ENCODE measurements at regions not wholly inside any gene's neighbourhood (a gene's known extent, or its start where the extent isn't known, plus 50 kb on each side); places are given as distances from the start of the nearest gene placed in this dataset.

DNA sequence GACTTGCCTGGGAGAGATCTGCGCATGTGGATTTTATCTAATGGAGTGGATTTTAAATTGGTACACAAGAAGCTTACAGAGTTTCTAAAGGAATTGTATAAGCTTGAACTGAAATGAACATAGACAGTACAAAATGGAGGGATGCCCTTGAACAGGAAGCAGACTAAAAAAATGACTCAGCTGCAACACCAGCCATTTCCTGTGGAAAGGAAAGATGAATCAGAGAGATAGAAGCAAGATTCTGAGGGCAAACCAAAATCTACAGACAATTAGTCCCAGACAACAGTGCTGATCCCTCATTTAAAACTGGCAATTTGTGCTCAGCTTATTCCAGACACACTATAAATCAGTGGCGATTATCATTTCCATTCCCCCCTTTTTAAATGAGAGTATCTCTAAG lies 114.6 kb upstream of the TCF21 start:
- Histone ChIP-seq H3K79me2 (ENCODE audit: control insufficient read depth, insufficient read depth, low read length) (no peaks in the 10 kb centered on the region), H3K4me2 (ENCODE audit: extremely low read depth, insufficient read depth, low read length) (no peak overlapping the region), H3K9ac (ENCODE audit: insufficient read depth, low read length) (no peak overlapping the region), H3K36me3 (ENCODE audit: control insufficient read depth, insufficient read depth, low read length) (no peaks in the 10 kb centered on the region), H3K9me3 (ENCODE audit: control insufficient read depth, insufficient read depth, low read depth, low read length) (no peaks in the 10 kb centered on the region), H2AFZ (ENCODE audit: low read length) (peak overlapping the region; percentile 73), H3K4me1 (ENCODE audit: control insufficient read depth, extremely low read depth, insufficient read depth, low read length) (no peaks in the 10 kb centered on the region), H4K20me1 (ENCODE audit: control insufficient read depth, extremely low read depth, insufficient read depth, low read length) (no peaks in the 10 kb centered on the region), H3K4me3 (replicated peaks in 1 of 4; ENCODE audit: control extremely low read depth in 1 of 4, insufficient read depth in 1 of 4, low read depth in 3 of 4, low read length in 4 of 4) (no peak overlapping the region), H3K27ac (ENCODE audit: insufficient read depth, low read length) (no peak overlapping the region), H3K27me3 (ENCODE audit: control insufficient read depth, insufficient read depth, low read length) (no peaks in the 10 kb centered on the region)
- TF ChIP-seq, protein P1, sequence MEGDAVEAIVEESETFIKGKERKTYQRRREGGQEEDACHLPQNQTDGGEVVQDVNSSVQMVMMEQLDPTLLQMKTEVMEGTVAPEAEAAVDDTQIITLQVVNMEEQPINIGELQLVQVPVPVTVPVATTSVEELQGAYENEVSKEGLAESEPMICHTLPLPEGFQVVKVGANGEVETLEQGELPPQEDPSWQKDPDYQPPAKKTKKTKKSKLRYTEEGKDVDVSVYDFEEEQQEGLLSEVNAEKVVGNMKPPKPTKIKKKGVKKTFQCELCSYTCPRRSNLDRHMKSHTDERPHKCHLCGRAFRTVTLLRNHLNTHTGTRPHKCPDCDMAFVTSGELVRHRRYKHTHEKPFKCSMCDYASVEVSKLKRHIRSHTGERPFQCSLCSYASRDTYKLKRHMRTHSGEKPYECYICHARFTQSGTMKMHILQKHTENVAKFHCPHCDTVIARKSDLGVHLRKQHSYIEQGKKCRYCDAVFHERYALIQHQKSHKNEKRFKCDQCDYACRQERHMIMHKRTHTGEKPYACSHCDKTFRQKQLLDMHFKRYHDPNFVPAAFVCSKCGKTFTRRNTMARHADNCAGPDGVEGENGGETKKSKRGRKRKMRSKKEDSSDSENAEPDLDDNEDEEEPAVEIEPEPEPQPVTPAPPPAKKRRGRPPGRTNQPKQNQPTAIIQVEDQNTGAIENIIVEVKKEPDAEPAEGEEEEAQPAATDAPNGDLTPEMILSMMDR (conservative IDR thresholded peaks at IDR 0.05 in 1 of 2, IDR thresholded peaks at IDR 0.05 in 1 of 2; ENCODE audit: low read depth in 1 of 2, low read length in 2 of 2), result no peak
- no peak for TF ChIP-seq EZH2 (IDR thresholded peaks at IDR 0.05; ENCODE audit: low read length, missing control alignments)
- peak; percentile 37 to 68 for DNase-seq (ENCODE audit: low read depth in 2 of 2)

DNA sequence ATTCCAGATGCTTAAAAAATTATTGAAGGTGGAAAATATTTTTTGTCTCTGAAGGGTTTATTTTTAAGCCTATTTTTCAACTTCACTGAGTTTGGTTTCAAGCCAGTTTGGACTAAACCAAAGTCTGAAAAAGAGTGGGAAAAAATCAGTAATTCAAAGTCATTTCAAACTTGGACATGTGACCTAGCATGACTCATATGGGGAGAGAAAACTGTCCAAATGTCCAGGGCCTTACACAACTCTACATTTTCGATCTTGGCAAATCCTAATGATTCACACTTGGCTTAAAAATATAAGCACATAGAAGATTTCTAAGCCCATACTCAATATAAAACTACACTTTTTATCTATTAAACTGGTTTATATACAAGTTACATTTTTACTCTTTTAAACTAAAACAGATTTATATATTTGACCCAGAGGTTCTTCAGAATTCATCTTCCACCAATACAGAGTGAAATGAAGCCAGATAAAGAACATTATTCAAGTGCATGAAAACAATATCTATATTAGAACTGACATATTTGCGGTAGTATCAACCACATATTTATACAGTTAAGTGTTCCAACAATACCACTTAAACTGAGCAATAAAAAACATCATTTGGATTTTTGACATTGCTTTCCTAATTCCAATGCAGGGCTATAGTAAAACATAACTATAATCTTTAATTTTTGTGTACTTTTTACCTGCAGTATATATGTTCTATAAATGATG lies 110.3 kb upstream of the TCF21 start:
- TF ChIP-seq EZH2 (IDR thresholded peaks at IDR 0.05; ENCODE audit: low read length, missing control alignments), result no peak
- TF ChIP-seq, protein P1 (conservative IDR thresholded peaks at IDR 0.05 in 1 of 2, IDR thresholded peaks at IDR 0.05 in 1 of 2; ENCODE audit: low read depth in 1 of 2, low read length in 2 of 2), result no peak
- H4K20me1 ChIP-seq (ENCODE audit: control insufficient read depth, extremely low read depth, insufficient read depth, low read length), result no peaks in the 10 kb centered on the region
- no peaks in the 10 kb centered on the region for H3K4me1 ChIP-seq (ENCODE audit: control insufficient read depth, extremely low read depth, insufficient read depth, low read length)
- no peak overlapping the region for H2AFZ ChIP-seq (ENCODE audit: low read length)
- H3K27ac ChIP-seq (ENCODE audit: insufficient read depth, low read length), result no peak overlapping the region
- H3K36me3 ChIP-seq (ENCODE audit: control insufficient read depth, insufficient read depth, low read length), result no peaks in the 10 kb centered on the region
- H3K27me3 ChIP-seq (ENCODE audit: control insufficient read depth, insufficient read depth, low read length), result no peaks in the 10 kb centered on the region
- peak overlapping the region; percentile 7 for H3K4me2 ChIP-seq (ENCODE audit: extremely low read depth, insufficient read depth, low read length)
- no peaks in the 10 kb centered on the region for H3K79me2 ChIP-seq (ENCODE audit: control insufficient read depth, insufficient read depth, low read length)
- no peak overlapping the region for H3K4me3 ChIP-seq (replicated peaks in 1 of 4; ENCODE audit: control extremely low read depth in 1 of 4, insufficient read depth in 1 of 4, low read depth in 3 of 4, low read length in 4 of 4)
- peak; percentile 90 to 99 for DNase-seq (ENCODE audit: low read depth in 2 of 2)
- H3K9ac ChIP-seq (ENCODE audit: insufficient read depth, low read length), result no peak overlapping the region
- no peaks in the 10 kb centered on the region for H3K9me3 ChIP-seq (ENCODE audit: control insufficient read depth, insufficient read depth, low read depth, low read length)

DNA sequence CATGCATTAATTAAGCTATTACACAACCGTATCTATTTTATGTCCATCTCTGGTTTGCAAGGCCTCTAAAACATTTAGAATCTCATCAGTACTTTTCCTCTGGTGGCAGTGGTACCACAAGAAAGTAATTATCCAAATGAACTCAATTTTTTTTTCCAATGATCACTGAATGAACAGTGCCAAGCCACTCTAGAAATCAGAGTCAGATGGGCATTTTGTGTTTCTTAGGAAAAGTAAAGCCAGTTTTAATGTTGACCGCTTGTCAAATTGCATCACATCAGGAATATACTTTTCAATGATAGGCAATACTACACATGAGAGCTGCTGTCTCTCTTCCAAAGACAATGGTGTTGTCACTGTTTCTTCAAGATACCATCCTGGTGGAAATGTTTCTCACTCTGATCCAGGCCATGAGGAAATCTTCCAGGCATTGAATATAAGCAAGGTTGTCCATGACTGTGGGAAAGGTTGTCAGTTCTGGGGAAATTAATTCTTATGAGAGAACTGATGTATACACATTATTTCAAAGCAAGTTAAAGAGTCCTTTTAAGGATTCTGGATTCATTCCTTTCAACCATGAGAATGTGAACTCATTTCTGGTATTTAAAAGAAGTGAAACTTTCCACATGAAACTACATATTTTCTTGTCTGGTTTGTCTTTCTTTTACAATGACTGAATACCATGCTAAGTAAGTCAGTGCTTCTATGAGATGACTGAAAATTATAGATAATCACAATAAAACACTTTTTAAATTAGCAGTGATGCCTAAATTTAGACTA lies 108.8 kb upstream of the TCF21 start:
- Histone ChIP-seq H4K20me1 (ENCODE audit: control insufficient read depth, extremely low read depth, insufficient read depth, low read length) (no peaks in the 10 kb centered on the region), H3K79me2 (ENCODE audit: control insufficient read depth, insufficient read depth, low read length) (no peaks in the 10 kb centered on the region), H3K9ac (ENCODE audit: insufficient read depth, low read length) (no peak overlapping the region), H3K4me3 (replicated peaks in 1 of 4; ENCODE audit: control extremely low read depth in 1 of 4, insufficient read depth in 1 of 4, low read depth in 3 of 4, low read length in 4 of 4) (no peak overlapping the region), H3K4me1 (ENCODE audit: control insufficient read depth, extremely low read depth, insufficient read depth, low read length) (no peaks in the 10 kb centered on the region), H2AFZ (ENCODE audit: low read length) (no peak overlapping the region), H3K4me2 (ENCODE audit: extremely low read depth, insufficient read depth, low read length) (no peak overlapping the region), H3K27me3 (ENCODE audit: control insufficient read depth, insufficient read depth, low read length) (no peaks in the 10 kb centered on the region), H3K27ac (ENCODE audit: insufficient read depth, low read length) (no peak overlapping the region), H3K9me3 (ENCODE audit: control insufficient read depth, insufficient read depth, low read depth, low read length) (no peaks in the 10 kb centered on the region), H3K36me3 (ENCODE audit: control insufficient read depth, insufficient read depth, low read length) (no peaks in the 10 kb centered on the region)
- peak in 1 of 2 donors; percentile 37 for DNase-seq (ENCODE audit: low read depth in 2 of 2)
- TF ChIP-seq, protein P1 (conservative IDR thresholded peaks at IDR 0.05 in 1 of 2, IDR thresholded peaks at IDR 0.05 in 1 of 2; ENCODE audit: low read depth in 1 of 2, low read length in 2 of 2), result no peak
- TF ChIP-seq EZH2 (IDR thresholded peaks at IDR 0.05; ENCODE audit: low read length, missing control alignments), result no peak

Measured in fibroblast of lung (primary cell).